GM23248 (cell line): ENCODE measurements at regions not wholly inside any gene's neighbourhood (a gene's known extent, or its start where the extent isn't known, plus 50 kb on each side); places are given as distances from the start of the nearest gene placed in this dataset.

Experiments
- EZH2 ChIP-seq: fragments of 200-600 bp; sonication (generic); IDR thresholded peaks from 2 replicates; pipeline ENCODE4 v1.6.1; 2018; ENCODE audit warnings: antibody characterized with exemption, mild to moderate bottlenecking; ENCODE audit not compliant: insufficient read depth, poor library complexity, severe bottlenecking
- EZH2phosphoT487 ChIP-seq: fragments of 200-600 bp; sonication (generic); IDR thresholded peaks from 2 replicates; pipeline ENCODE4 v1.6.1; 2018; ENCODE audit warnings: antibody characterized with exemption, moderate library complexity, mild to moderate bottlenecking, low read depth; ENCODE audit not compliant: insufficient read depth

DNA sequence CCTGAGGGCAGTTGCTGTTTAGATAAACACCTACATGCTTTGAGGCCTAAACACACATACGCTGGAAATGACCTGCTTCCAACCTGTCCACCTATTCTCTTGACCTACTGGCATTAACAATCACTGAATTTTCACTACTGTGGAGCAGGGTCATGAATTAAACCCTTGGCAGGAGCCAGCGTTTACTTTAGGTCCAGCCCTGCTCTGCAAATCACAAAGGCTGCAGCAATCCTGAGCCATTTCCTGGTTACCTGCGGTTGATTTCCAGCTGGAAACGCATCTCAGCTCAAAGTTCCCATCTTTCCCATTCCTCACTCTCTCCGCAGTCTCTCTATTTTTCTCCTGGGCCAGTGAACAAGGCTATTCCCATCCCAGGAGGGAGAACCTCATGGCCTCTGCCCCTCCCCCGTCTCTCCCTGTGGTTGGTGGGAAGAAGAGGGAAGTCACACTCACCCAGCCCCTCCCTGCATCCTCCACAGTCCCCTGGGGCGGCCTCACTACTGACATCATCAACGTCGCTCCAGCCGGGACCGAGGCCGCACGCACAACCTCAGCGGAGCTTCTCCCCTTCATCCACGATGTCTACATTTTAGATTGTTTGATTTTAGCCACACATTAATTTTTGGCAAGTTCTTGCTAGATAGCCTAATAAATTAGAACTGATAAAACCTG lies 84.5 kb upstream of the SNTG2 start:
- TF ChIP-seq EZH2 (no peak), EZH2phosphoT487 (no peak)
